IMR-90 (cell line): ENCODE measurements at regions not wholly inside any gene's neighbourhood (a gene's known extent, or its start where the extent isn't known, plus 50 kb on each side); places are given as distances from the start of the nearest gene placed in this dataset.

Source experiments
- ATAC-seq: fragments of 200-7000 bp; cut with Tn5 transposase; 2 replicates; pipeline ENCODE4 v1.9.1; 2020; ENCODE audit warnings: low read depth, mild to moderate bottlenecking, moderate library complexity
- BruUV-seq: library from RNA; stranded (reverse); fragments of 400-500 nt; replicated peaks from 2 replicates; lab custom pipeline; 2021; lab: Mats Ljungman, UMichigan
- CTCF ChIA-PET: fragments of 300-600 bp; formaldehyde crosslinking; extraction: SDS; loops from one replicate; lab custom pipeline; 2021; ENCODE audit warnings: antibody characterized with exemption; lab: Yijun Ruan, JAX
- POLR2A ChIA-PET: fragments of 300-600 bp; sonication (Branson Sonifier 250); formaldehyde crosslinking; loops from one replicate; lab custom pipeline; 2022; ENCODE audit warnings: antibody characterized with exemption; ENCODE audit not compliant: unreplicated experiment; lab: Charles Lee
- DNase-seq: peaks from one replicate; pipeline ENCODE4 v3.0.0; 2013
- H2AFZ ChIP-seq: replicated peaks from 2 replicates; pipeline ENCODE3; 2013; ENCODE audit warnings: low read length, mild to moderate bottlenecking; ENCODE audit not compliant: poor library complexity
- H2AK5ac ChIP-seq: 2 replicates; pipeline ENCODE4 v1.6.1; 2013; ENCODE audit warnings: low read depth, low read length, inconsistent platforms
- H2AK9ac ChIP-seq: replicated peaks from 2 replicates; pipeline ENCODE3; 2013; ENCODE audit warnings: mild to moderate bottlenecking, low read depth, low read length, moderate library complexity; ENCODE audit not compliant: poor library complexity
- H2BK120ac ChIP-seq: 2 replicates; pipeline ENCODE4 v1.6.1; 2013; ENCODE audit warnings: low read depth, low read length, inconsistent platforms
- H2BK15ac ChIP-seq: 3 replicates; pipeline ENCODE4 v1.6.1; 2013; ENCODE audit warnings: low read depth, low read length, inconsistent platforms
- H2BK20ac ChIP-seq: 2 replicates; pipeline ENCODE4 v1.6.1; 2013; ENCODE audit warnings: low read depth, mild to moderate bottlenecking, inconsistent platforms, low read length, moderate library complexity
- H2BK5ac ChIP-seq: 2 replicates; pipeline ENCODE4 v1.6.1; 2013; ENCODE audit warnings: mild to moderate bottlenecking, low read depth, low read length, inconsistent platforms; ENCODE audit not compliant: poor library complexity, severe bottlenecking
- H3K14ac ChIP-seq: replicated peaks from 2 replicates; pipeline ENCODE4 v1.6.1; 2013; ENCODE audit warnings: low read depth, low read length, inconsistent platforms
- H3K18ac ChIP-seq: 2 replicates; pipeline ENCODE4 v1.6.1; 2013; ENCODE audit warnings: low read depth, low read length, control low read depth
- H3K23ac ChIP-seq: 2 replicates; pipeline ENCODE4 v1.6.1; 2013; ENCODE audit warnings: low read depth, low read length, inconsistent platforms
- H3K27ac ChIP-seq: 2 replicates; pipeline ENCODE4 v1.5.1; 2013; ENCODE audit warnings: mild to moderate bottlenecking, control low read depth, low read length; ENCODE audit not compliant: insufficient read depth
- H3K27me3 ChIP-seq: 2 replicates; pipeline ENCODE4 v1.6.1; 2013; ENCODE audit warnings: low read length; ENCODE audit not compliant: control insufficient read depth, insufficient read depth
- H3K36me3 ChIP-seq: 2 replicates; pipeline ENCODE4 v1.6.1; 2013; ENCODE audit warnings: low read length, mixed read lengths; ENCODE audit not compliant: control insufficient read depth, insufficient read depth
- H3K4ac ChIP-seq: 2 replicates; pipeline ENCODE4 v1.6.1; 2013; ENCODE audit warnings: low read depth, low read length, inconsistent platforms
- H3K4me1 ChIP-seq: 2 replicates; pipeline ENCODE4 v1.6.1; 2013; ENCODE audit warnings: low read length, mixed read lengths; ENCODE audit not compliant: control insufficient read depth, insufficient read depth
- H3K4me2 ChIP-seq: 2 replicates; pipeline ENCODE4 v1.6.1; 2013; ENCODE audit warnings: low read depth, mild to moderate bottlenecking, control low read depth, low read length, moderate library complexity
- H3K4me3 ChIP-seq: 2 replicates; pipeline ENCODE4 v1.5.1; 2013; ENCODE audit warnings: low read depth, mild to moderate bottlenecking, control low read depth, low read length, moderate library complexity; ENCODE audit not compliant: insufficient read depth
- H3K56ac ChIP-seq: 2 replicates; pipeline ENCODE4 v1.6.1; 2013; ENCODE audit warnings: low read length, inconsistent platforms; ENCODE audit not compliant: insufficient read depth; ENCODE audit errors: extremely low read depth
- H3K79me1 ChIP-seq, 2 experiments: 2 replicates each; pipeline ENCODE4 v1.6.1; 2013; ENCODE audit warnings: low read length in 2 of 2, inconsistent platforms in 1 of 2, low read depth in 1 of 2
- H3K9ac ChIP-seq: 2 replicates; pipeline ENCODE4 v1.6.1; 2013; ENCODE audit warnings: low read depth, low read length, control low read depth
- H3K9me1 ChIP-seq: 2 replicates; pipeline ENCODE4 v1.6.1; 2013; ENCODE audit warnings: low read length, inconsistent platforms; ENCODE audit not compliant: insufficient read depth
- H3K9me3 ChIP-seq: 2 replicates; pipeline ENCODE4 v1.6.1; 2013; ENCODE audit warnings: low read length; ENCODE audit not compliant: control insufficient read depth, insufficient read depth
- H4K20me1 ChIP-seq: 2 replicates; pipeline ENCODE4 v1.6.1; 2013; ENCODE audit warnings: low read length, inconsistent platforms; ENCODE audit not compliant: insufficient read depth
- H4K5ac ChIP-seq: 2 replicates; pipeline ENCODE4 v1.6.1; 2013; ENCODE audit warnings: mild to moderate bottlenecking, low read depth, low read length, control low read depth
- H4K8ac ChIP-seq, 2 experiments: 2 replicates each; pipeline ENCODE4 v1.6.1; 2013; ENCODE audit warnings: low read depth in 2 of 2, low read length in 2 of 2, control low read depth in 1 of 2, inconsistent platforms in 1 of 2
- H4K91ac ChIP-seq: 2 replicates; pipeline ENCODE4 v1.6.1; 2013; ENCODE audit warnings: low read depth, low read length, inconsistent platforms; ENCODE audit not compliant: insufficient read depth
- BHLHE40 ChIP-seq: fragments of 150-350 bp; IDR thresholded peaks from 2 replicates; pipeline ENCODE4 v1.6.1; 2016; ENCODE audit warnings: mild to moderate bottlenecking, low read depth, low read length
- CEBPB ChIP-seq: IDR thresholded peaks from 2 replicates; pipeline ENCODE4 v1.6.1; 2012; ENCODE audit warnings: low read depth, low read length, improper control_type of control experiment
- CHD1 ChIP-seq: IDR thresholded peaks from 2 replicates; pipeline ENCODE4 v1.6.1; 2012; ENCODE audit warnings: low read depth, low read length, improper control_type of control experiment
- FOS ChIP-seq: fragments of 150-350 bp; IDR thresholded peaks from 2 replicates; pipeline ENCODE4 v1.6.1; 2016; ENCODE audit warnings: low read depth, low read length
- MAFK ChIP-seq: IDR thresholded peaks from 2 replicates; pipeline ENCODE4 v1.6.1; 2012; ENCODE audit warnings: low read depth, low read length, improper control_type of control experiment
- MAZ ChIP-seq: IDR thresholded peaks from 2 replicates; pipeline ENCODE4 v1.6.1; 2012; ENCODE audit warnings: low read depth, mild to moderate bottlenecking, low read length, improper control_type of control experiment, moderate library complexity, borderline replicate concordance
- MXI1 ChIP-seq: IDR thresholded peaks from 2 replicates; pipeline ENCODE4 v1.6.1; 2012; ENCODE audit warnings: low read depth, mild to moderate bottlenecking, low read length, moderate library complexity, borderline replicate concordance
- NFE2L2 ChIP-seq: fragments of 150-350 bp; IDR thresholded peaks from 2 replicates; pipeline ENCODE4 v1.6.1; 2016; ENCODE audit warnings: low read depth, mild to moderate bottlenecking, low read length
- POLR2A ChIP-seq: IDR thresholded peaks from 2 replicates; pipeline ENCODE4 v1.6.1; 2012; ENCODE audit warnings: mild to moderate bottlenecking, low read depth, low read length
- RAD21 ChIP-seq: IDR thresholded peaks from 2 replicates; pipeline ENCODE4 v1.6.1; 2012; ENCODE audit warnings: low read length, improper control_type of control experiment
- RCOR1 ChIP-seq: IDR thresholded peaks from 2 replicates; pipeline ENCODE4 v1.6.1; 2012; ENCODE audit warnings: mild to moderate bottlenecking, low read length, improper control_type of control experiment; ENCODE audit not compliant: insufficient replicate concordance
- RFX5 ChIP-seq: IDR thresholded peaks from 2 replicates; pipeline ENCODE4 v1.8.0; 2012; ENCODE audit warnings: low read depth, mild to moderate bottlenecking, low read length, moderate library complexity
- SMC3 ChIP-seq: fragments of 150-350 bp; IDR thresholded peaks from 2 replicates; pipeline ENCODE4 v1.6.1; 2016; ENCODE audit warnings: low read depth, mild to moderate bottlenecking, antibody characterized with exemption, low read length, moderate library complexity
- WGBS, 2 experiments: methylation state at CpG; one replicate each; pipeline versions ENCODE4 v1.1.5 to v1.1.7; 2013; ENCODE audit warnings: missing lambda C conversion rate in 2 of 2; ENCODE audit not compliant: insufficient read length in 1 of 2; ENCODE audit errors: extremely low coverage in 2 of 2; 5-methylcytosine and 5-hydroxymethylcytosine counted together
- dilution Hi-C: fragments of 300-500 bp; cut with HindIII; formaldehyde crosslinking; loops from one replicate; pipeline ENCODE4 v1.14.3; 2018; ENCODE audit warnings: low sequenced_read_pairs; ENCODE audit not compliant: unreplicated experiment
- in situ Hi-C: fragments of 300-500 bp; cut with MboI; formaldehyde crosslinking; loops from 3 replicates; pipeline ENCODE4 v1.14.3; 2019; ENCODE audit warnings: low sequenced_read_pairs, inconsistent platforms, mixed read lengths
- intact Hi-C: fragments of 100-400 bp; cut with micrococcal nuclease; formaldehyde crosslinking; loops from 2 replicates; pipeline ENCODE4 v1.10.0; 2022
- TF ChIP-seq, protein P1 (sequence below): fragments of 150-350 bp; IDR thresholded peaks from 2 replicates; pipeline ENCODE4 v1.6.1; 2016; ENCODE audit warnings: low read depth, mild to moderate bottlenecking, low read length, moderate library complexity, borderline replicate concordance
- TF ChIP-seq, protein P2 (sequence below): fragments of 150-350 bp; IDR thresholded peaks from 2 replicates; pipeline ENCODE4 v1.6.1; 2017; ENCODE audit warnings: mild to moderate bottlenecking, antibody characterized with exemption, low read length, low read depth
- TF ChIP-seq, protein P3 (sequence below): conservative IDR thresholded peaks from 2 replicates; pipeline ENCODE4 v1.5.1; 2012; ENCODE audit warnings: mild to moderate bottlenecking, low read depth, low read length, improper control_type of control experiment

DNA sequence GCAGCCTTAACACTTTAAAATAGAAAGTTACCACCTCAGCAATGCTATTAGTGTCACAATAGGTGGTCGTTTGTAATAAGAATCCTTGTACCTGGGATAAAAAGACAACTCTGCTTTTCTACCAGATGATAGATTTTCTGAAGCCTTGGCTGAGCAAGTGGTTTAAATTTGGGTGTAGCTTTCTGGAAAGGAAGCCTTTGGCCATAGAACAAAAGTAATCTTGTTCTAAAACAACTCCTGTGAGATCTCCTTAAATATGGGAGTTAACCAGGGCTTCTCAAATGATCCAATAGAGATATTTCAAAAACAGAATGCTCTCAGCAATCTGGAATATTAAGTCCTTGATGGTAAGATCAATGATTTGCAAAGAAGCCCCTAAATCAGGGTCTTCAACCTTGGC lies 261.6 kb downstream of the ZNF516 start:
- Histone ChIP-seq H3K4me2 (no peak overlapping the region), H4K91ac (no peak overlapping the region), H3K36me3 (no peaks in the 10 kb centered on the region), H3K9ac (no peak overlapping the region), H3K9me3 (0 out of 2 replicates have a peak, but pooled peaks cover 2% of the 10 kb centered on the region), H3K27me3 (no peaks in the 10 kb centered on the region), H2AFZ (no peak overlapping the region), H2BK120ac (no peak overlapping the region), H3K18ac (no peak overlapping the region), H2BK15ac (no peak overlapping the region), H2BK5ac (no peak overlapping the region), H3K79me1 (no peaks in the 10 kb centered on the region), H3K4me1 (no peaks in the 10 kb centered on the region), H2AK9ac (no peak overlapping the region), H3K14ac (no peak overlapping the region), H4K8ac (no peak overlapping the region), H3K4me3 (no peak overlapping the region), H4K20me1 (no peaks in the 10 kb centered on the region), H3K27ac (no peak overlapping the region), H3K4ac (no peak overlapping the region), H3K56ac (no peak overlapping the region), H3K9me1 (no peaks in the 10 kb centered on the region), H2AK5ac (no peak overlapping the region), H4K5ac (no peak overlapping the region), H3K23ac (no peak overlapping the region), H2BK20ac (no peak overlapping the region)
- WGBS, 2 experiments, result no CpG with 5 or more reads among the region's 1 CpG
- in situ Hi-C loops (no loop called here), intact Hi-C loops (no loop called here), dilution Hi-C loops (no loop called here)
- no TSS peak for BruUV-seq
- TF ChIP-seq SMC3, result no peak
- no peak for TF ChIP-seq CEBPB
- TF ChIP-seq MXI1, result no peak
- no peak for TF ChIP-seq RAD21
- no peak for TF ChIP-seq BHLHE40
- TF ChIP-seq RCOR1, result no peak
- no peak for TF ChIP-seq MAZ
- TF ChIP-seq CHD1, result no peak
- TF ChIP-seq FOS, result no peak
- TF ChIP-seq POLR2A, result no peak
- TF ChIP-seq MAFK, result no peak
- TF ChIP-seq, protein P1, sequence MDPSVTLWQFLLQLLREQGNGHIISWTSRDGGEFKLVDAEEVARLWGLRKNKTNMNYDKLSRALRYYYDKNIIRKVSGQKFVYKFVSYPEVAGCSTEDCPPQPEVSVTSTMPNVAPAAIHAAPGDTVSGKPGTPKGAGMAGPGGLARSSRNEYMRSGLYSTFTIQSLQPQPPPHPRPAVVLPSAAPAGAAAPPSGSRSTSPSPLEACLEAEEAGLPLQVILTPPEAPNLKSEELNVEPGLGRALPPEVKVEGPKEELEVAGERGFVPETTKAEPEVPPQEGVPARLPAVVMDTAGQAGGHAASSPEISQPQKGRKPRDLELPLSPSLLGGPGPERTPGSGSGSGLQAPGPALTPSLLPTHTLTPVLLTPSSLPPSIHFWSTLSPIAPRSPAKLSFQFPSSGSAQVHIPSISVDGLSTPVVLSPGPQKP, result no peak
- TF ChIP-seq, protein P2, sequence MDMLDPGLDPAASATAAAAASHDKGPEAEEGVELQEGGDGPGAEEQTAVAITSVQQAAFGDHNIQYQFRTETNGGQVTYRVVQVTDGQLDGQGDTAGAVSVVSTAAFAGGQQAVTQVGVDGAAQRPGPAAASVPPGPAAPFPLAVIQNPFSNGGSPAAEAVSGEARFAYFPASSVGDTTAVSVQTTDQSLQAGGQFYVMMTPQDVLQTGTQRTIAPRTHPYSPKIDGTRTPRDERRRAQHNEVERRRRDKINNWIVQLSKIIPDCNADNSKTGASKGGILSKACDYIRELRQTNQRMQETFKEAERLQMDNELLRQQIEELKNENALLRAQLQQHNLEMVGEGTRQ, result no peak
- TF ChIP-seq RFX5, result no peak
- TF ChIP-seq, protein P3, sequence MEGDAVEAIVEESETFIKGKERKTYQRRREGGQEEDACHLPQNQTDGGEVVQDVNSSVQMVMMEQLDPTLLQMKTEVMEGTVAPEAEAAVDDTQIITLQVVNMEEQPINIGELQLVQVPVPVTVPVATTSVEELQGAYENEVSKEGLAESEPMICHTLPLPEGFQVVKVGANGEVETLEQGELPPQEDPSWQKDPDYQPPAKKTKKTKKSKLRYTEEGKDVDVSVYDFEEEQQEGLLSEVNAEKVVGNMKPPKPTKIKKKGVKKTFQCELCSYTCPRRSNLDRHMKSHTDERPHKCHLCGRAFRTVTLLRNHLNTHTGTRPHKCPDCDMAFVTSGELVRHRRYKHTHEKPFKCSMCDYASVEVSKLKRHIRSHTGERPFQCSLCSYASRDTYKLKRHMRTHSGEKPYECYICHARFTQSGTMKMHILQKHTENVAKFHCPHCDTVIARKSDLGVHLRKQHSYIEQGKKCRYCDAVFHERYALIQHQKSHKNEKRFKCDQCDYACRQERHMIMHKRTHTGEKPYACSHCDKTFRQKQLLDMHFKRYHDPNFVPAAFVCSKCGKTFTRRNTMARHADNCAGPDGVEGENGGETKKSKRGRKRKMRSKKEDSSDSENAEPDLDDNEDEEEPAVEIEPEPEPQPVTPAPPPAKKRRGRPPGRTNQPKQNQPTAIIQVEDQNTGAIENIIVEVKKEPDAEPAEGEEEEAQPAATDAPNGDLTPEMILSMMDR, result no peak
- TF ChIP-seq NFE2L2, result no peak
- CTCF ChIA-PET, result no interaction called here
- POLR2A ChIA-PET, result no interaction called here
- DNase-seq (no peak), ATAC-seq (no peak)
